ENCODE measurements at regions not wholly inside any gene's neighbourhood (a gene's known extent, or its start where the extent isn't known, plus 50 kb on each side); places are given as distances from the start of the nearest gene placed in this dataset.

DNA sequence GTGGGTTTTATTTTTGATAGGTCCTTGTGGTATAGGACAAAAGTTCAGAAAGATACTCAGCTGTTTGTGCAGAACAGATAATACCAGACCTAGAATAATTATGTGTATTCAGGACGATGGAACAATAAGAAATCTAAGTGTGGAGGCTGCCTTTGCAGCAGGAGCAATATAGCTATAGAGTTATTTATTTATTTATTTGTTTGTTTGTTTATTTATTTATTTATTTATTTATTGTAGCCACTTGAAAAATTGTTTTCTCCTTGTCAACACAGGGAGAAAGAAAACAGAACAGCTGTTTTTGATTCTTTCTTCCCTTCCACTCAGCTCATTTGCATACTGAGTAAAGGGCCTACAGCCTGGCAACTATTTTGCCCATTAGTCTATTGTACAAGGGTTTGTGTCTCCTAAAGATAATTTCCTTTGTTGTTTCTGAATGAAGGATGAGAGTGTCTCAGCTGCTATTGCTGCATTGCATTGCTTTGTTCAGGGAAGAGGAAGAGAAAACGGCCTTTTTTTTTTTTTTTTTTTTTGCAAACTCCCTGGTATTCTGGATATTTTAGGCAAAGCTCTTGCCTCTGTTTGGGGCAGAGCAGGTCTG, 56.0 kb upstream of the ESX1 start:
- Mint-ChIP-seq H3K4me1 (ENCODE audit: low read depth) (no peaks in the 10 kb centered on the region), H3K36me3 (ENCODE audit: low read depth) (no peaks in the 10 kb centered on the region), H3K9me3 (no peaks in the 10 kb centered on the region), H3K27me3 (no peaks in the 10 kb centered on the region), H3K4me3 (no peak overlapping the region), H3K27ac (no peak overlapping the region)
- H3K4me3 ChIP-seq (ENCODE audit: low read length) = no peak overlapping the region
- no peaks in the 10 kb centered on the region for H3K27me3 ChIP-seq (ENCODE audit: control insufficient read depth in 1 of 2, insufficient read depth in 2 of 2, low read length in 2 of 2)
- TF ChIP-seq, protein P1, sequence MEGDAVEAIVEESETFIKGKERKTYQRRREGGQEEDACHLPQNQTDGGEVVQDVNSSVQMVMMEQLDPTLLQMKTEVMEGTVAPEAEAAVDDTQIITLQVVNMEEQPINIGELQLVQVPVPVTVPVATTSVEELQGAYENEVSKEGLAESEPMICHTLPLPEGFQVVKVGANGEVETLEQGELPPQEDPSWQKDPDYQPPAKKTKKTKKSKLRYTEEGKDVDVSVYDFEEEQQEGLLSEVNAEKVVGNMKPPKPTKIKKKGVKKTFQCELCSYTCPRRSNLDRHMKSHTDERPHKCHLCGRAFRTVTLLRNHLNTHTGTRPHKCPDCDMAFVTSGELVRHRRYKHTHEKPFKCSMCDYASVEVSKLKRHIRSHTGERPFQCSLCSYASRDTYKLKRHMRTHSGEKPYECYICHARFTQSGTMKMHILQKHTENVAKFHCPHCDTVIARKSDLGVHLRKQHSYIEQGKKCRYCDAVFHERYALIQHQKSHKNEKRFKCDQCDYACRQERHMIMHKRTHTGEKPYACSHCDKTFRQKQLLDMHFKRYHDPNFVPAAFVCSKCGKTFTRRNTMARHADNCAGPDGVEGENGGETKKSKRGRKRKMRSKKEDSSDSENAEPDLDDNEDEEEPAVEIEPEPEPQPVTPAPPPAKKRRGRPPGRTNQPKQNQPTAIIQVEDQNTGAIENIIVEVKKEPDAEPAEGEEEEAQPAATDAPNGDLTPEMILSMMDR (IDR thresholded peaks at IDR 0.05) = no peak
- H3K4me1 ChIP-seq (ENCODE audit: insufficient read depth, low read length) = no peaks in the 10 kb centered on the region
- DNase-seq (no peak), ATAC-seq (ENCODE audit: poor library complexity) (no peak)
- no peaks in the 10 kb centered on the region for H3K36me3 ChIP-seq (ENCODE audit: insufficient read depth, low read length)
- intact Hi-C loops (cut with DNase I, micrococcal nuclease) = no loop called here
- H3K9me3 ChIP-seq (ENCODE audit: control insufficient read depth in 1 of 2, insufficient read depth in 1 of 2, low read length in 2 of 2) = no peaks in the 10 kb centered on the region
- no peak overlapping the region for H3K27ac ChIP-seq (ENCODE audit: low read depth in 1 of 2, low read length in 2 of 2)
- ChIA-PET CTCF (no interaction called here), POLR2A (no interaction called here)

DNA sequence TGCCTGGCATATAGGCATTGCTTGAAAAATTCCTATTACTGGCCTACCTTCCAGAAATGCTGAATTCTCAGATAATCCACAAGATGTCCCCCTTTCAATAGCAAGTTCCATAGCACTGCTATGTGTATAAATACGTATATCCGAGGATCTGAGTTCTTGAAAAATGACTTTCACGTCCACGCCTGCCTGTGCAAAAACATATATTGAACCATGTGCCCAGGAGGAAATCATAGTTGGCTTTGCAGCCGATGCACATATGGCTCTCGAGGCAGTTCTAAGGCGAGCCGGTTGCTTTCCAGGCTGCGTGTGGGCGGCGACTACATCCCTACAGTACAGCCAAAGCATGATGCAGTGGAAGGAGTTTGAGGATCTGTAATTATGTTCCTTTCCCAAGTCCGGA, 55.4 kb upstream of the ESX1 start:
- H3K27ac Mint-ChIP-seq = no peak overlapping the region
- ChIA-PET CTCF (no interaction called here), POLR2A (no interaction called here)
- H3K4me3 Mint-ChIP-seq = no peak overlapping the region
- DNase-seq = no peak
- no peak overlapping the region for H3K27ac ChIP-seq (ENCODE audit: low read depth in 1 of 2, low read length in 2 of 2)
- no peak overlapping the region for H3K4me3 ChIP-seq (ENCODE audit: low read length)
- H3K4me1 ChIP-seq (ENCODE audit: insufficient read depth, low read length) = no peaks in the 10 kb centered on the region
- H3K27me3 Mint-ChIP-seq = no peaks in the 10 kb centered on the region
- H3K9me3 Mint-ChIP-seq = no peaks in the 10 kb centered on the region
- H3K9me3 ChIP-seq (ENCODE audit: control insufficient read depth in 1 of 2, insufficient read depth in 1 of 2, low read length in 2 of 2) = no peaks in the 10 kb centered on the region
- no peaks in the 10 kb centered on the region for H3K4me1 Mint-ChIP-seq (ENCODE audit: low read depth)
- intact Hi-C loops (cut with DNase I, micrococcal nuclease) = no loop called here
- H3K36me3 ChIP-seq (ENCODE audit: insufficient read depth, low read length) = no peaks in the 10 kb centered on the region
- no peaks in the 10 kb centered on the region for H3K27me3 ChIP-seq (ENCODE audit: control insufficient read depth in 1 of 2, insufficient read depth in 2 of 2, low read length in 2 of 2)
- no peak for ATAC-seq (ENCODE audit: poor library complexity)
- TF ChIP-seq, protein P1 (IDR thresholded peaks at IDR 0.05) = no peak
- H3K36me3 Mint-ChIP-seq (ENCODE audit: low read depth) = no peaks in the 10 kb centered on the region

DNA sequence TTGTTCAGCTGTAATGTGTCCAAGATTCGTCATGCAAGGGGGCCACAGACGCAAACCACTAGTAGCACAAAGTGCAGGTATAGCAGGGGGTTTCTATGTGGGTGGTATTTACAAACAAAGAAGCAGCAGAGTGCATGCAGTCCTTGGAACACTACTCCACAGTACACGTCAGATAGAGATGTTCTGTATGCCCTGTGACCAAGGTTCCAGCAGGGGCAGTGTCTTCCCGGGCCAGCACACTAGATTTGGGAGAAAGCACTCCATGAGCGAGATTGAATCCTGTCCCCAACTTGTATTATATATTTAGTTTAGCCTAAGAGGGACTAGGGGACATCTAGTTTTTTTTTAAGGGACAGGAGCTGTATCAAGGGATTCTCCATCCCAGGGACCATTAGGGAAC, 54.4 kb upstream of the ESX1 start:
- no peaks in the 10 kb centered on the region for H3K4me1 ChIP-seq (ENCODE audit: insufficient read depth, low read length)
- ChIA-PET POLR2A (no interaction called here), CTCF (no interaction called here)
- H3K9me3 ChIP-seq (ENCODE audit: control insufficient read depth in 1 of 2, insufficient read depth in 1 of 2, low read length in 2 of 2) = no peaks in the 10 kb centered on the region
- H3K4me3 Mint-ChIP-seq = no peak overlapping the region
- H3K4me1 Mint-ChIP-seq (ENCODE audit: low read depth) = no peaks in the 10 kb centered on the region
- no peak for DNase-seq
- no peaks in the 10 kb centered on the region for H3K27me3 Mint-ChIP-seq
- H3K36me3 ChIP-seq (ENCODE audit: insufficient read depth, low read length) = no peaks in the 10 kb centered on the region
- intact Hi-C loops (cut with DNase I, micrococcal nuclease) = no loop called here
- no peaks in the 10 kb centered on the region for H3K36me3 Mint-ChIP-seq (ENCODE audit: low read depth)
- H3K9me3 Mint-ChIP-seq = no peaks in the 10 kb centered on the region
- no peak overlapping the region for H3K27ac Mint-ChIP-seq
- TF ChIP-seq, protein P1 (IDR thresholded peaks at IDR 0.05) = no peak
- no peak overlapping the region for H3K27ac ChIP-seq (ENCODE audit: low read depth in 1 of 2, low read length in 2 of 2)
- H3K4me3 ChIP-seq (ENCODE audit: low read length) = no peak overlapping the region
- no peak for ATAC-seq (ENCODE audit: poor library complexity)
- H3K27me3 ChIP-seq (ENCODE audit: control insufficient read depth in 1 of 2, insufficient read depth in 2 of 2, low read length in 2 of 2) = no peaks in the 10 kb centered on the region
